A673 (cell line): ENCODE measurements at regions not wholly inside any gene's neighbourhood (a gene's known extent, or its start where the extent isn't known, plus 50 kb on each side); places are given as distances from the start of the nearest gene placed in this dataset.

Experiments used
- CTCF ChIP-seq: fragments of 300-800, 200-600 bp; sonication (generic); conservative IDR thresholded peaks from 2 replicates; pipeline ENCODE4 v1.5.1; 2017; ENCODE audit warnings: low read depth, mild to moderate bottlenecking, antibody characterized with exemption, low read length, moderate library complexity, mixed read lengths
- EZH2 ChIP-seq: fragments of 200-600 bp; sonication (generic); IDR thresholded peaks from 2 replicates; pipeline ENCODE4 v1.6.1; 2017; ENCODE audit warnings: borderline replicate concordance, low read depth, mild to moderate bottlenecking, mixed read lengths, antibody characterized with exemption, low read length; ENCODE audit not compliant: poor library complexity, severe bottlenecking

- TF ChIP-seq CTCF (no peak), EZH2 (no peak)
These were observed 244.8 kb downstream of the NHLRC3 start for GRCh38 chr13:39283072-39283471.
